PC-3 (cell line): ENCODE measurements at regions not wholly inside any gene's neighbourhood (a gene's known extent, or its start where the extent isn't known, plus 50 kb on each side); places are given as distances from the start of the nearest gene placed in this dataset.

ENCODE experiments used
- ATAC-seq: fragments of 200-7000 bp; cut with Tn5 transposase; 2 replicates; pipeline ENCODE4 v1.9.1; 2020; ENCODE audit warnings: mild to moderate bottlenecking, moderate library complexity
- BruUV-seq: library from RNA; stranded (reverse); fragments of 400-500 nt; replicated peaks from 2 replicates; lab custom pipeline; 2021; lab: Mats Ljungman, UMichigan
- CTCF ChIA-PET: fragments of 300-600 bp; sonication (Branson Sonifier 250); formaldehyde crosslinking; loops from one replicate; lab custom pipeline; 2022; ENCODE audit warnings: antibody characterized with exemption; lab: Charles Lee
- POLR2A ChIA-PET: fragments of 300-600 bp; sonication (Branson Sonifier 250); formaldehyde crosslinking; loops from one replicate; lab custom pipeline; 2022; ENCODE audit warnings: antibody characterized with exemption; ENCODE audit not compliant: unreplicated experiment; lab: Charles Lee
- DNase-seq: peaks from one replicate; pipeline ENCODE4 v3.0.0-alpha.2; 2015
- H2AFZ ChIP-seq: fragments of 300-600 bp; sonication (generic); 2 replicates; pipeline ENCODE4 v1.6.0; 2016; ENCODE audit warnings: antibody characterized with exemption, low read length
- H3F3A ChIP-seq: fragments of 300-600 bp; sonication (generic); one replicate; pipeline ENCODE4 v1.6.0; 2017; ENCODE audit warnings: antibody characterized with exemption, low read length, control low read depth, mild to moderate bottlenecking; ENCODE audit not compliant: unreplicated experiment
- H3K27ac ChIP-seq: fragments of 300-600 bp; sonication (generic); 2 replicates; pipeline ENCODE4 v1.5.1; 2016; ENCODE audit warnings: mild to moderate bottlenecking, low read length
- H3K27me3 ChIP-seq: fragments of 300-600 bp; sonication (generic); 2 replicates; pipeline ENCODE4 v1.6.1; 2016; ENCODE audit warnings: low read length, mixed read lengths
- H3K36me3 ChIP-seq: fragments of 300-600 bp; sonication (generic); 2 replicates; pipeline ENCODE4 v1.6.1; 2016; ENCODE audit warnings: low read depth, mixed run types, low read length, mixed read lengths
- H3K4me1 ChIP-seq: fragments of 300-600 bp; sonication (generic); 2 replicates; pipeline ENCODE4 v1.5.1; 2016; ENCODE audit warnings: low read length; ENCODE audit not compliant: insufficient read depth
- H3K4me2 ChIP-seq: fragments of 300-600 bp; sonication (generic); 2 replicates; pipeline ENCODE4 v1.6.0; 2016; ENCODE audit warnings: low read length
- H3K4me3 ChIP-seq: fragments of 300-600 bp; sonication (generic); 2 replicates; pipeline ENCODE4 v1.5.1; 2016; ENCODE audit warnings: mild to moderate bottlenecking, low read length, mixed read lengths
- H3K79me2 ChIP-seq: fragments of 300-600 bp; sonication (generic); 2 replicates; pipeline ENCODE4 v1.6.1; 2017; ENCODE audit warnings: low read length, mixed read lengths
- H3K9ac ChIP-seq: fragments of 300-600 bp; sonication (generic); 2 replicates; pipeline ENCODE4 v1.6.0; 2016; ENCODE audit warnings: mild to moderate bottlenecking, low read length
- H3K9me2 ChIP-seq: fragments of 300-600 bp; sonication (generic); replicated peaks from 2 replicates; pipeline ENCODE4 v1.6.1; 2016; ENCODE audit warnings: mixed run types, low read length, mixed read lengths
- H3K9me3 ChIP-seq: fragments of 300-600 bp; sonication (generic); 2 replicates; pipeline ENCODE4 v1.6.1; 2016; ENCODE audit warnings: low read length, mixed read lengths
- H4K20me1 ChIP-seq: fragments of 300-600 bp; sonication (generic); 2 replicates; pipeline ENCODE4 v1.6.1; 2016; ENCODE audit warnings: low read length, mixed read lengths
- CTCF ChIP-seq: fragments of 300-600 bp; sonication (generic); conservative IDR thresholded peaks from 2 replicates; pipeline ENCODE4 v1.5.1; 2017; ENCODE audit warnings: antibody characterized with exemption, low read depth, mild to moderate bottlenecking, low read length
- EZH2 ChIP-seq: fragments of 300-600 bp; sonication (generic); IDR thresholded peaks from one replicate; pipeline ENCODE4 v1.6.1; 2017; ENCODE audit warnings: antibody characterized with exemption, mild to moderate bottlenecking, low read length; ENCODE audit not compliant: unreplicated experiment
- EZH2phosphoT487 ChIP-seq: fragments of 300-600 bp; sonication (generic); IDR thresholded peaks from 2 replicates; pipeline ENCODE4 v1.6.1; 2018; ENCODE audit warnings: mild to moderate bottlenecking, antibody characterized with exemption, low read length, borderline replicate concordance
- intact Hi-C: fragments of 100-400 bp; cut with micrococcal nuclease; formaldehyde crosslinking; loops from 2 replicates; pipeline ENCODE4 v1.9.0; 2023

DNA sequence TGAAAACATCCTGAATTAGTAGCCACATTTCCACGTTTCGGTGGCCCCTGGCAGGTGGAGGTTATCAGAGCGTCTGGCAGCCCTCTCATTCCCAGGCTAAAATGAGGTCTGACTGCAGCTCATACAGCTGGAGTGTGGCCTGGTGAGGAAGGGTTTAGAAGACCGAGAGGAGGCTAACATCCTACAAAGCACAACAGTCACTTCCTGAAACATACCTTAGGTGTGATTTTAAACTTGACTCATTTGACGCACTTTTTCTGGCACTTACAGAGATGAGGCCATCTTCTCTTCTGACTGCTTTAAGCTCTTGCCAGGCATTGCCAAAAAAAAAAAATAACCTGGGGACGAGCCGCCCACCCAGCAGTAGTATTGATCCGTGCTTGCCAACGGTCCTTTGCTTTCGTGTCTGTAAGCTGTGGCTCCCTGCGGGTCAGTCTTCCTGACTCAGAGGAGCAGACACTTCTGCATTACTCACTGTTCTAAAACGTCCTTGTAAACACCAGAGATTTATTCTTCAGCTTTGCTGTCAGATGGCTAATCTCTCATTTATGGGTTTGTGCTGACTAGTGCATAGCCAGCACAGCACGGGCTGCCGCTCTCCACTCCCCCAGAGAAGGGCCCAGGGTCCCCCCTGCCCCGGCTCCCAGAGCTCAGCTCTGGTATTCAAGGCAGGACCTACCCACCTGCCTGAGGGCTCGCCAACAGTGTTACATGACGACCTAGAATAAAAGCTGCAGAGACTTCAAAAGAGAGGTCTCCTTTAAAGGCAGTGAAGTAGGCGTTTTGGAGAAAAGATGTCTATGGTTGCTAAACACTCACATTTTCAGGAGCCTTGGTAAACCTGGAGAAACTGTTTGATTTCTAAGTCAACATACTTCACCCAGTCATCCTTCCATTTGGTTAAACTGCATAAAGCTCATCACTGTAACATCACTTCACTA lies 78.5 kb upstream of the FRMD1 start:
- no peaks in the 10 kb centered on the region for H3K36me3 ChIP-seq
- peak overlapping the region; percentile 29; the same call in 1 of the 2 replicates for H3K4me2 ChIP-seq
- ChIA-PET POLR2A (no interaction called here), CTCF (no interaction called here)
- ATAC-seq (peak; percentile 20; the same call in 1 of the 2 replicates), DNase-seq (peak; percentile 38)
- no peaks in the 10 kb centered on the region for H3K9me3 ChIP-seq
- H3K4me1 ChIP-seq, result no peaks in the 10 kb centered on the region
- H3K4me3 ChIP-seq, result no peak overlapping the region
- BruUV-seq, result no TSS peak
- no peaks in the 10 kb centered on the region for H3F3A ChIP-seq
- no peak overlapping the region for H2AFZ ChIP-seq
- H3K79me2 ChIP-seq, result no peaks in the 10 kb centered on the region
- no peak overlapping the region for H3K27ac ChIP-seq
- peaks cover 22% of the 10 kb centered on the region for H3K27me3 ChIP-seq
- H3K9me2 ChIP-seq, result no peaks in the 10 kb centered on the region
- TF ChIP-seq EZH2phosphoT487 (no peak), EZH2 (no peak), CTCF (no peak)
- intact Hi-C loops, result no loop called here
- no peaks in the 10 kb centered on the region for H4K20me1 ChIP-seq
- H3K9ac ChIP-seq, result no peak overlapping the region

- no peak overlapping the region for H2AFZ ChIP-seq
- intact Hi-C loops, result no loop called here
These were observed 77.8 kb upstream of the FRMD1 start for GRCh38 chr6:168156742-168157265.

More at GRCh38 chr6:168156742-168157265, 77.8 kb upstream of the FRMD1 start:
- Histone ChIP-seq H3K4me2 (no peak overlapping the region), H3K9me3 (no peaks in the 10 kb centered on the region), H3K9ac (no peak overlapping the region), H3K4me3 (no peak overlapping the region), H3K27me3 (peaks cover 18% of the 10 kb centered on the region), H3K79me2 (no peaks in the 10 kb centered on the region), H3K9me2 (no peaks in the 10 kb centered on the region), H3K27ac (no peak overlapping the region), H4K20me1 (no peaks in the 10 kb centered on the region), H3K4me1 (no peaks in the 10 kb centered on the region), H3K36me3 (no peaks in the 10 kb centered on the region), H3F3A (no peaks in the 10 kb centered on the region)
- TF ChIP-seq EZH2 (no peak), EZH2phosphoT487 (no peak), CTCF (no peak)
- no TSS peak for BruUV-seq
- DNase-seq (no peak), ATAC-seq (no peak)
- CTCF ChIA-PET, result no interaction called here
- POLR2A ChIA-PET, result no interaction called here
